ENCODE measurements at regions not wholly inside any gene's neighbourhood (a gene's known extent, or its start where the extent isn't known, plus 50 kb on each side); places are given as distances from the start of the nearest gene placed in this dataset.

- no peak overlapping the region for H3K27ac ChIP-seq
- no peaks in the 10 kb centered on the region for H3K27me3 ChIP-seq
- no peak for TF ChIP-seq CTCF (IDR thresholded peaks at IDR 0.05; ENCODE audit: low read depth, low read length)
- peak; percentile 23 to 90 for DNase-seq (ENCODE audit: low read depth in 1 of 2, low spot score in 1 of 2)
- H3K4me3 ChIP-seq: no peak overlapping the region
- peaks cover 8% of the 10 kb centered on the region for H3K4me1 ChIP-seq (ENCODE audit: low read depth)
- no peaks in the 10 kb centered on the region for H3K36me3 ChIP-seq
- no peaks in the 10 kb centered on the region for H3K9me3 ChIP-seq (ENCODE audit: low read depth)
These were observed 57.8 kb upstream of the RAI14 start for GRCh38 chr5:34598177-34598794.

GRCh38 chr5:34599471-34600117, 56.5 kb upstream of the RAI14 start:
- no peaks in the 10 kb centered on the region for H3K9me3 ChIP-seq (ENCODE audit: low read depth)
- no peak overlapping the region for H3K4me3 ChIP-seq
- no peaks in the 10 kb centered on the region for H3K36me3 ChIP-seq
- peaks cover 8% of the 10 kb centered on the region for H3K4me1 ChIP-seq (ENCODE audit: low read depth)
- TF ChIP-seq CTCF (IDR thresholded peaks at IDR 0.05; ENCODE audit: low read depth, low read length): no peak
- no peaks in the 10 kb centered on the region for H3K27me3 ChIP-seq
- H3K27ac ChIP-seq: no peak overlapping the region
- no peak for DNase-seq (ENCODE audit: low read depth in 1 of 2, low spot score in 1 of 2)

- H3K4me1 ChIP-seq (ENCODE audit: low read depth): peaks cover 8% of the 10 kb centered on the region
- no peak for DNase-seq (ENCODE audit: low read depth in 1 of 2, low spot score in 1 of 2)
- H3K9me3 ChIP-seq (ENCODE audit: low read depth): no peaks in the 10 kb centered on the region
- H3K4me3 ChIP-seq: no peak overlapping the region
- H3K27ac ChIP-seq: no peak overlapping the region
- no peak for TF ChIP-seq CTCF (IDR thresholded peaks at IDR 0.05; ENCODE audit: low read depth, low read length)
- no peaks in the 10 kb centered on the region for H3K36me3 ChIP-seq
- H3K27me3 ChIP-seq: no peaks in the 10 kb centered on the region
These were observed 56.0 kb upstream of the RAI14 start for GRCh38 chr5:34600118-34600493.

- Histone ChIP-seq H3K36me3 (no peaks in the 10 kb centered on the region), H3K27ac (no peak overlapping the region), H3K4me3 (no peak overlapping the region), H3K9me3 (ENCODE audit: low read depth) (no peaks in the 10 kb centered on the region), H3K4me1 (ENCODE audit: low read depth) (peaks cover 3% of the 10 kb centered on the region), H3K27me3 (no peaks in the 10 kb centered on the region)
- no peak for TF ChIP-seq CTCF (IDR thresholded peaks at IDR 0.05; ENCODE audit: low read depth, low read length)
- no peak for DNase-seq (ENCODE audit: low read depth in 1 of 2, low spot score in 1 of 2)
These were observed 52.8 kb upstream of the RAI14 start for GRCh38 chr5:34603378-34603777.

- no peaks in the 10 kb centered on the region for H3K4me1 ChIP-seq (ENCODE audit: low read depth)
- H3K9me3 ChIP-seq (ENCODE audit: low read depth): no peaks in the 10 kb centered on the region
- no peak for TF ChIP-seq CTCF (IDR thresholded peaks at IDR 0.05; ENCODE audit: low read depth, low read length)
- no peak for DNase-seq (ENCODE audit: low read depth in 1 of 2, low spot score in 1 of 2)
- H3K27me3 ChIP-seq: no peaks in the 10 kb centered on the region
- H3K27ac ChIP-seq: no peak overlapping the region
- H3K36me3 ChIP-seq: no peaks in the 10 kb centered on the region
- H3K4me3 ChIP-seq: no peak overlapping the region
These were observed 51.9 kb upstream of the RAI14 start for GRCh38 chr5:34604119-34604675.
